ENCODE measurements at regions not wholly inside any gene's neighbourhood (a gene's known extent, or its start where the extent isn't known, plus 50 kb on each side); places are given as distances from the start of the nearest gene placed in this dataset.
A peak's percentile ranks its signal among the peaks of the same experiment; 100 is the strongest.

- H3K27me3 ChIP-seq = no peaks in the 10 kb centered on the region
- peaks cover 15% of the 10 kb centered on the region for H3K4me1 ChIP-seq
- DNase-seq = peak; percentile 69
- peak overlapping the region; percentile 26 to 84 for H3K9ac ChIP-seq (ENCODE audit: low read depth in 2 of 2, low read length in 2 of 2)
- no peak for TF ChIP-seq CTCF (IDR thresholded peaks at IDR 0.05)
- H3K9me3 ChIP-seq = no peaks in the 10 kb centered on the region
- H3K36me3 ChIP-seq = no peaks in the 10 kb centered on the region
- intact Hi-C loops (cut with DNase I) = loop anchor here (10.0 kb wide), 1 partner anchor 1024 kb away; no protein-coding TSS in a partner anchor
- H3K4me3 ChIP-seq = peak overlapping the region; percentile 2
- H3K27ac ChIP-seq = peak overlapping the region; percentile 95
Measured at GRCh38 chr13:26950546-26950945, 190.0 kb upstream of the GPR12 start.

- Histone ChIP-seq H3K36me3 (no peaks in the 10 kb centered on the region), H3K27ac (peak overlapping the region; percentile 95), H3K4me1 (peaks cover 12% of the 10 kb centered on the region), H3K9ac (ENCODE audit: low read depth in 2 of 2, low read length in 2 of 2) (peak overlapping the region in 1 of 2 donors; percentile 84), H3K9me3 (no peaks in the 10 kb centered on the region), H3K4me3 (no peak overlapping the region), H3K27me3 (no peaks in the 10 kb centered on the region)
- intact Hi-C loops (cut with DNase I) = loop anchor here (10.0 kb wide), 1 partner anchor 1025 kb away; no protein-coding TSS in a partner anchor
- TF ChIP-seq CTCF (IDR thresholded peaks at IDR 0.05) = no peak
- DNase-seq = no peak
Measured at GRCh38 chr13:26949701-26950502, 189.3 kb upstream of the GPR12 start.

- TF ChIP-seq CTCF (IDR thresholded peaks at IDR 0.05) = no peak
- DNase-seq = no peak
- no peak overlapping the region for H3K9ac ChIP-seq (ENCODE audit: low read depth in 2 of 2, low read length in 2 of 2)
- no peak overlapping the region for H3K4me3 ChIP-seq
- no peaks in the 10 kb centered on the region for H3K9me3 ChIP-seq
- intact Hi-C loops (cut with DNase I) = no loop called here
- no peak overlapping the region for H3K27ac ChIP-seq
- H3K4me1 ChIP-seq = peaks cover 7% of the 10 kb centered on the region
- no peaks in the 10 kb centered on the region for H3K36me3 ChIP-seq
- H3K27me3 ChIP-seq = no peaks in the 10 kb centered on the region
Measured at GRCh38 chr13:26948353-26948752, 187.8 kb upstream of the GPR12 start.

GRCh38 chr13:26946684-26947343 lies 186.2 kb upstream of the GPR12 start:
- Histone ChIP-seq H3K4me1 (peaks cover 7% of the 10 kb centered on the region), H3K27ac (no peak overlapping the region), H3K9ac (ENCODE audit: low read depth in 2 of 2, low read length in 2 of 2) (no peak overlapping the region), H3K27me3 (no peaks in the 10 kb centered on the region), H3K9me3 (no peaks in the 10 kb centered on the region), H3K4me3 (no peak overlapping the region), H3K36me3 (no peaks in the 10 kb centered on the region)
- TF ChIP-seq CTCF (IDR thresholded peaks at IDR 0.05) = peak; percentile 67
- DNase-seq = no peak
- intact Hi-C loops (cut with DNase I) = loop anchor here (2.0 kb wide), 1 partner anchor 414 kb away; no protein-coding TSS in a partner anchor

GRCh38 chr13:26943748-26944147 lies 183.2 kb upstream of the GPR12 start:
- peaks cover 3% of the 10 kb centered on the region for H3K4me1 ChIP-seq
- no peaks in the 10 kb centered on the region for H3K36me3 ChIP-seq
- no peak overlapping the region for H3K9ac ChIP-seq (ENCODE audit: low read depth in 2 of 2, low read length in 2 of 2)
- intact Hi-C loops (cut with DNase I) = no loop called here
- H3K9me3 ChIP-seq = no peaks in the 10 kb centered on the region
- TF ChIP-seq CTCF (IDR thresholded peaks at IDR 0.05) = no peak
- H3K4me3 ChIP-seq = no peak overlapping the region
- H3K27me3 ChIP-seq = no peaks in the 10 kb centered on the region
- no peak for DNase-seq
- no peak overlapping the region for H3K27ac ChIP-seq

Measured in colonic mucosa (tissue), 4 donors.